SU-DHL-6 (cell line): ENCODE measurements at regions not wholly inside any gene's neighbourhood (a gene's known extent, or its start where the extent isn't known, plus 50 kb on each side); places are given as distances from the start of the nearest gene placed in this dataset.

Source experiments
- H2AFZ ChIP-seq: fragments of 200-600 bp; sonication (generic); 2 replicates; pipeline ENCODE4 v1.6.1; 2014; ENCODE audit warnings: low read depth, mild to moderate bottlenecking, moderate library complexity, mixed read lengths, antibody characterized with exemption, low read length; ENCODE audit not compliant: severe bottlenecking
- H3F3A ChIP-seq: fragments of 200-600 bp; shearing (Covaris generic); 2 replicates; pipeline ENCODE4 v1.6.0; 2016; ENCODE audit warnings: antibody characterized with exemption, mild to moderate bottlenecking; ENCODE audit not compliant: insufficient read depth
- H3K27ac ChIP-seq: fragments of 200-600 bp; sonication (generic); 2 replicates; pipeline ENCODE4 v1.5.1; 2016; ENCODE audit warnings: low read depth, mild to moderate bottlenecking, low read length, moderate library complexity, mixed read lengths
- H3K27me3 ChIP-seq: fragments of 200-600 bp; sonication (generic), shearing (Covaris generic); 2 replicates; pipeline ENCODE4 v1.6.0; 2014; ENCODE audit warnings: mild to moderate bottlenecking, low read length
- H3K36me3 ChIP-seq: fragments of 200-600 bp; sonication (generic); 2 replicates; pipeline ENCODE4 v1.6.1; 2014; ENCODE audit warnings: mild to moderate bottlenecking, low read length, mixed read lengths
- H3K4me2 ChIP-seq: fragments of 300-600, 200-600 bp; shearing (Covaris generic), sonication (generic); 2 replicates; pipeline ENCODE4 v1.6.0; 2014; ENCODE audit warnings: low read length, low read depth, mild to moderate bottlenecking; ENCODE audit not compliant: poor library complexity, severe bottlenecking
- H3K4me3 ChIP-seq: fragments of 200-600 bp; sonication (generic); 2 replicates; pipeline ENCODE4 v1.5.1; 2014; ENCODE audit warnings: antibody characterized with exemption, low read length, mild to moderate bottlenecking, mixed read lengths; ENCODE audit not compliant: insufficient read depth, poor library complexity, severe bottlenecking
- H3K79me2 ChIP-seq: fragments of 200-600 bp; sonication (generic); 2 replicates; pipeline ENCODE4 v1.6.1; 2014; ENCODE audit warnings: mild to moderate bottlenecking, low read length, moderate library complexity; ENCODE audit not compliant: insufficient read depth
- H3K9ac ChIP-seq: fragments of 200-600 bp; sonication (generic); 2 replicates; pipeline ENCODE4 v1.7.0; 2014; ENCODE audit warnings: mild to moderate bottlenecking, low read length
- H3K9me2 ChIP-seq: fragments of 200-600 bp; sonication (generic); replicated peaks from 2 replicates; pipeline ENCODE4 v1.6.1; 2014; ENCODE audit warnings: low read length; ENCODE audit not compliant: insufficient read depth
- H3K9me3 ChIP-seq: fragments of 200-600 bp; sonication (generic); 2 replicates; pipeline ENCODE4 v1.6.1; 2014; ENCODE audit warnings: low read length, mixed read lengths; ENCODE audit not compliant: insufficient read depth
- H4K20me1 ChIP-seq: fragments of 200-600 bp; sonication (generic); 2 replicates; pipeline ENCODE4 v1.6.1; 2014; ENCODE audit warnings: low read depth, mild to moderate bottlenecking, antibody characterized with exemption, low read length, moderate library complexity, mixed read lengths
- CTCF ChIP-seq: fragments of 200-600 bp; sonication (generic); IDR thresholded peaks from one replicate; pipeline ENCODE4 v1.5.1; 2017; ENCODE audit warnings: antibody characterized with exemption, mild to moderate bottlenecking, low read length, moderate library complexity; ENCODE audit not compliant: insufficient read depth, poor library complexity, severe bottlenecking
- EZH2phosphoT487 ChIP-seq: fragments of 200-600 bp; sonication (generic), shearing (Covaris generic); conservative IDR thresholded peaks from 2 replicates; pipeline ENCODE4 v1.6.1; 2018; ENCODE audit warnings: mild to moderate bottlenecking, antibody characterized with exemption, low read length, moderate library complexity, mixed read lengths

GRCh38 chr7:79713276-79713675, 259.8 kb upstream of the MAGI2 start:
- Histone ChIP-seq H3K79me2 (no peaks in the 10 kb centered on the region), H3K27me3 (no peaks in the 10 kb centered on the region)

GRCh38 chr7:79711660-79712059, 258.2 kb upstream of the MAGI2 start:
- no peaks in the 10 kb centered on the region for H3K36me3 ChIP-seq
- H2AFZ ChIP-seq: no peak overlapping the region
- no peaks in the 10 kb centered on the region for H3K9me3 ChIP-seq
- H3K4me2 ChIP-seq: no peak overlapping the region
- H3F3A ChIP-seq: no peaks in the 10 kb centered on the region
- H3K79me2 ChIP-seq: no peaks in the 10 kb centered on the region
- H3K27me3 ChIP-seq: no peaks in the 10 kb centered on the region
- H4K20me1 ChIP-seq: no peaks in the 10 kb centered on the region
- H3K4me3 ChIP-seq: no peak overlapping the region
- H3K27ac ChIP-seq: no peak overlapping the region
- H3K9ac ChIP-seq: no peak overlapping the region
- H3K9me2 ChIP-seq: peaks cover 6% of the 10 kb centered on the region; the same call in 1 of the 2 replicates
- TF ChIP-seq EZH2phosphoT487 (no peak), CTCF (no peak)

More at GRCh38 chr7:79713276-79713675, 259.8 kb upstream of the MAGI2 start:
- peaks cover 6% of the 10 kb centered on the region; the same call in 1 of the 2 replicates for H3K9me2 ChIP-seq
- no peak for TF ChIP-seq EZH2phosphoT487
- no peak for TF ChIP-seq CTCF
- no peak overlapping the region for H3K4me3 ChIP-seq
- H3K4me2 ChIP-seq: no peak overlapping the region
- no peaks in the 10 kb centered on the region for H3K9me3 ChIP-seq
- no peak overlapping the region for H3K9ac ChIP-seq
- H3K36me3 ChIP-seq: no peaks in the 10 kb centered on the region
- no peak overlapping the region for H3K27ac ChIP-seq
- H3F3A ChIP-seq: no peaks in the 10 kb centered on the region
- H4K20me1 ChIP-seq: no peaks in the 10 kb centered on the region
- no peak overlapping the region for H2AFZ ChIP-seq

- Histone ChIP-seq H3K9me3 (no peaks in the 10 kb centered on the region), H3K4me3 (no peak overlapping the region), H3K79me2 (no peaks in the 10 kb centered on the region), H3K27ac (no peak overlapping the region), H3K4me2 (no peak overlapping the region), H3K9me2 (peaks cover 6% of the 10 kb centered on the region; the same call in 1 of the 2 replicates), H3K9ac (no peak overlapping the region), H3K27me3 (no peaks in the 10 kb centered on the region), H2AFZ (no peak overlapping the region), H3K36me3 (no peaks in the 10 kb centered on the region), H3F3A (no peaks in the 10 kb centered on the region), H4K20me1 (no peaks in the 10 kb centered on the region)
- TF ChIP-seq EZH2phosphoT487 (no peak), CTCF (no peak)
These were observed 256.3 kb upstream of the MAGI2 start for GRCh38 chr7:79709574-79710409.
